Rectal smooth muscle tissue (tissue), 1 donor: ENCODE measurements at regions not wholly inside any gene's neighbourhood (a gene's known extent, or its start where the extent isn't known, plus 50 kb on each side); places are given as distances from the start of the nearest gene placed in this dataset.
A peak's percentile ranks its signal among the peaks of the same experiment; 100 is the strongest.

Experiments used
- H3K27ac ChIP-seq: one replicate; pipeline ENCODE4 v1.7.0; 2013; ENCODE audit warnings: low read depth, low read length, inconsistent platforms
- H3K27me3 ChIP-seq: one replicate; pipeline ENCODE4 v1.7.0; 2013; ENCODE audit warnings: low read length; ENCODE audit not compliant: control insufficient read depth, insufficient read depth
- H3K36me3 ChIP-seq: one replicate; pipeline ENCODE4 v1.7.0; 2013; ENCODE audit warnings: low read length; ENCODE audit not compliant: control insufficient read depth, insufficient read depth
- H3K4me1 ChIP-seq: one replicate; pipeline ENCODE4 v1.7.0; 2013; ENCODE audit warnings: low read length; ENCODE audit not compliant: control insufficient read depth, insufficient read depth
- H3K4me3 ChIP-seq: one replicate; pipeline ENCODE4 v1.7.0; 2013; ENCODE audit warnings: low read length
- H3K9ac ChIP-seq: one replicate; pipeline ENCODE4 v1.7.0; 2013; ENCODE audit warnings: low read length

DNA sequence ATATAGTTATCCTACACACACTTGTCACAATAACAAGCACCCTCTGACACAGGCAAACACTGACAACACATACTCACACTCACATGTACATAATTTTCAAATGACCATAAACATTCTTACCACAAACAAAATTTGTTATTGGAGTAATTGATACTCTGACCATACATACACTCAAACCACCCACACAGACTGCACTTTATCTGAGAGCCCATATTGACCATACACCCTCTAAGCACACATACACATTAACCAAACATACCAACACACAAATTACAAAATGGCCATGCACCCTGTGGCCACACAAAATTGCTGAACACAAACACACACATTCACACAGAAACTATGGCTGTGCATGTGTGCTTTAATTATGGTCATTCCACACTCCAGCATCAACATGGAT lies 79.1 kb upstream of the FAM120A start:
- Histone ChIP-seq H3K4me3 (no peak overlapping the region), H3K9ac (no peak overlapping the region), H3K36me3 (no peaks in the 10 kb centered on the region), H3K27ac (no peak overlapping the region), H3K4me1 (no peaks in the 10 kb centered on the region), H3K27me3 (no peaks in the 10 kb centered on the region)

DNA sequence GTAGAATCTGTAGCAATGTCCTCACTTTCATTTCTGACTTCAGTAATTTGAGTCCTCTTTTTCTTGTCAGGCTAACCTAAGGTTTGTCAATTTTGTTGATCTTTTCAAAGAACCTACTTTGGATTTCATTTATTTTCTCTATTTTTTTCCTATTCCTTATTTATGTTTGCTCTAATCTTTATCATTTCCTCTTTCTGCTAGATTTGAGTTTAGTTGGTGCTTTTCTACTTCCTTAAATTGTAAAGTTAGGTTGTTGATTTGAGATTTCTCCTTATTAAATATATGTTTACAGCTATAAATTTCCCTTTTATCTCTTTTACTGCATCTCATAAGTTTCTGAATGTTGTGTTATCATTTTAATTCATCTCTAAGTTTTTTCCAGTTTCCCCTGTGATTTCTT lies 75.1 kb upstream of the FAM120A start:
- Histone ChIP-seq H3K27me3 (no peaks in the 10 kb centered on the region), H3K36me3 (no peaks in the 10 kb centered on the region), H3K4me1 (no peaks in the 10 kb centered on the region)

GRCh38 chr9:93378276-93378675 lies 73.2 kb upstream of the FAM120A start:
- H3K4me3 ChIP-seq: no peak overlapping the region

More for the DNA sequence above, 75.1 kb upstream of the FAM120A start:
- Histone ChIP-seq H3K9ac (no peak overlapping the region), H3K4me3 (no peak overlapping the region), H3K27ac (no peak overlapping the region)

DNA sequence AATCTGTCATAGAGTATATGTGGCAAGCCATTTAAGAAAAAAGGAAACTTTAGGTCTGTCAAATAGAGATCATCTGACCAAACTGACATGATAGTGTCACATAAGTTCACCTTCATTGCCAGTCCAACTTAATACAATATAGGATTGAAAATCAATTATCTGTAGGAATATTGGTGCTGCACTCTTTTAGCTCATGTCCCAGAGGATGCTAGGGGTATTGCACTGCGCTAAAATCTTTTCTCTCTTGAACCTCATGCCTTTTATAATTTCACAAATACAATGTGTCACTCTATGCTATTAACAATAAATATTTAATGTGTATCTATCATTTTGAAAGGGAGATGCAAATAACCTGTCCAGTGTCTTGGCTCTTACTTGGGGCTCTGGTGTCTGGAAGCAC lies 72.4 kb upstream of the FAM120A start:
- Histone ChIP-seq H3K27me3 (no peaks in the 10 kb centered on the region), H3K4me3 (no peak overlapping the region), H3K36me3 (no peaks in the 10 kb centered on the region), H3K9ac (no peak overlapping the region), H3K27ac (no peak overlapping the region), H3K4me1 (no peaks in the 10 kb centered on the region)

More at GRCh38 chr9:93378276-93378675, 73.2 kb upstream of the FAM120A start:
- no peaks in the 10 kb centered on the region for H3K4me1 ChIP-seq
- H3K9ac ChIP-seq: no peak overlapping the region
- H3K27me3 ChIP-seq: no peaks in the 10 kb centered on the region
- no peaks in the 10 kb centered on the region for H3K36me3 ChIP-seq
- H3K27ac ChIP-seq: no peak overlapping the region

DNA sequence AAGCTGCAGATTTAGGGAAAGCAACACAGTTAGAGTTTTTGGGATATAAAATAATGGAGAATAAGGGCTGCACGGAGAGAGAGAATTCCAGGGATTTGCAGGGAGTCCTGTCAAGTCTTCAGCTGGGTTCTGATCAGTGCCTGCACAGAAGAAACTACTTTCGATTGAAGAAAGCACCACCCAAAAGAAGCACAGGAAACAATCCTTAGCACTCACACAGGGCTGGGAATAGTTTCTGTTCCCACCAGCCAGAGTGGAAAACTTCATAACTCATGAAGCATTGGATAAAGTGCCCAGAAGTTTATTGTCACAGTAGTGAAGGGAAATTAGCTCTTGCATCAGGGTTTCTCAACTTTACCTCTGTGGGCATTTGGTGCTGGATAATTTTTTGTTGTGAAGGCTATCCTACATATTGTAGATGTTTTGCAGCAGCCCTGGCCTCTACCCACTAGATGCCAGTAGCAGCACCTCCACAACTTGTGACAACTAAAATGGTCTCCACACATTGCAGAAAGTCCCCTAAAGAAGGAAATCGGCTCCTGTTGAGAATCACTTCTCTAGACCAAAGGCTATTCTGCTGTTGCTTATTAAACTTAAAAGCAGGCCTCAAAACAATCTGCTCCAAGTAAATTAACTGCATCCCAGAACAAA lies 71.0 kb upstream of the FAM120A start:
- Histone ChIP-seq H3K36me3 (no peaks in the 10 kb centered on the region), H3K9ac (no peak overlapping the region), H3K27me3 (no peaks in the 10 kb centered on the region), H3K27ac (no peak overlapping the region), H3K4me1 (no peaks in the 10 kb centered on the region), H3K4me3 (no peak overlapping the region)

DNA sequence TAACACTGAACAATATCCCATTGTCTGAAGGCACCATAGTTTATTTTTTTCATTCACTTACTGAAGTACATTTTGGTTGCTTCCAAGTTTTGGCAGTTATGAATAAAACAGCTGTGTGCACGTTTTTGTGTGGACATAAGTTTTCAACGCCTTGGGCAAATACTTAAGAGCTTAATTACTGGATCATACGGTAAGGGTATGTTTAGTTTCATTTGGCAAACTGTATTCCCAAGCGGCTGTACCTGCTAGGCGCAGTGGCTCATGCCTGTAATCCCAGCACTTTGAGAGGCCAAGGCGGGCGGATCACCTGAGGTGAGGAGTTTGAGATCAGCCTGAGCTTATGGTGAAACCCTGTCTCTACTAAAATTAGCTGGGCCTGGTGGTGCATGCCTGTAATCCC lies 63.7 kb upstream of the FAM120A start:
- H3K4me1 ChIP-seq: no peaks in the 10 kb centered on the region
- H3K36me3 ChIP-seq: no peaks in the 10 kb centered on the region
- no peak overlapping the region for H3K4me3 ChIP-seq
- H3K9ac ChIP-seq: no peak overlapping the region
- no peak overlapping the region for H3K27ac ChIP-seq
- H3K27me3 ChIP-seq: no peaks in the 10 kb centered on the region

- Histone ChIP-seq H3K27ac (no peak overlapping the region), H3K36me3 (no peaks in the 10 kb centered on the region)
Observed at GRCh38 chr9:93390953-93391515, 60.5 kb upstream of the FAM120A start.

DNA sequence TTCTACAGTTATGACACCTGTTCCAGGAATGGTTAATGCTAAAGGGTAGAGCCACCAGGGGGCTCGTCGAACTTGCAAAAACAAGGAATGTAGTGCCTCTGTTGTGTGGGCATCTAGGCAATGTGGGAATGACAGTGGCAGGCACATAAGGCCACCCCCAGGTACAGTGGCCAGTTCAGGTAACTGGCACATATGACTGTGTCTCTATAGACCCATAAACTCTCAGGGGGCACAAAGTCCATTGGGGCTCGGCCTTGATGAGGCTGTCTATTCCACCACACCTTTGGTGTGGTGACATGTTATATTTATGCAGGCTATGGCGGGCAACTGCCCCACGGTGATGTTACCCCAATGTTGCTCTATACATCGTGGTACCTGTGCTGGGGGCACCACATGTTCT lies 59.6 kb upstream of the FAM120A start:
- no peak overlapping the region for H3K27ac ChIP-seq
- no peaks in the 10 kb centered on the region for H3K27me3 ChIP-seq
- H3K4me3 ChIP-seq: peak overlapping the region; percentile 41
- no peaks in the 10 kb centered on the region for H3K4me1 ChIP-seq
- H3K36me3 ChIP-seq: no peaks in the 10 kb centered on the region
- no peak overlapping the region for H3K9ac ChIP-seq

More at GRCh38 chr9:93390953-93391515, 60.5 kb upstream of the FAM120A start:
- Histone ChIP-seq H3K4me3 (no peak overlapping the region), H3K4me1 (no peaks in the 10 kb centered on the region), H3K27me3 (no peaks in the 10 kb centered on the region), H3K9ac (no peak overlapping the region)

DNA sequence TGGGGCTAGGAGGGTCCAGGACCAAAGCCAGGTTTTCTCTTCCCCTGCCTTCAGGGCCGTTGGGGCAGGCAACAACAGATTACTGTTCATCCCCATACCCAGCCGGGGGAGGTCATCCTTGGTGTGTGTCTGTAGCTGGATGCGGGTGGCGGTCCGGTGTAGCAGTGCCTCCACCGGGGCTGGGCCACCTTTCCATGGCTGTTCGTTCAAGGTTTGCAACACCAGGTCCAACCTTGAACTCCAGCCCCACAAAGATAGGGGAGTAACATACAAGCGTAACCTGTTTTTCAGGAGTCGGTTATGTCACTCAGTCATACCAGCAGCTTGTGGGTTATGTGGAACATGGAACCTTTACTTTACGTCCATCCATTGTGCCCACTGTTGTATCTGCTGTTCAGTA lies 58.5 kb upstream of the FAM120A start:
- Histone ChIP-seq H3K27me3 (no peaks in the 10 kb centered on the region), H3K4me1 (no peaks in the 10 kb centered on the region), H3K4me3 (no peak overlapping the region), H3K27ac (no peak overlapping the region), H3K36me3 (no peaks in the 10 kb centered on the region), H3K9ac (no peak overlapping the region)
